ENCODE measurements at regions not wholly inside any gene's neighbourhood (a gene's known extent, or its start where the extent isn't known, plus 50 kb on each side); places are given as distances from the start of the nearest gene placed in this dataset.

DNA sequence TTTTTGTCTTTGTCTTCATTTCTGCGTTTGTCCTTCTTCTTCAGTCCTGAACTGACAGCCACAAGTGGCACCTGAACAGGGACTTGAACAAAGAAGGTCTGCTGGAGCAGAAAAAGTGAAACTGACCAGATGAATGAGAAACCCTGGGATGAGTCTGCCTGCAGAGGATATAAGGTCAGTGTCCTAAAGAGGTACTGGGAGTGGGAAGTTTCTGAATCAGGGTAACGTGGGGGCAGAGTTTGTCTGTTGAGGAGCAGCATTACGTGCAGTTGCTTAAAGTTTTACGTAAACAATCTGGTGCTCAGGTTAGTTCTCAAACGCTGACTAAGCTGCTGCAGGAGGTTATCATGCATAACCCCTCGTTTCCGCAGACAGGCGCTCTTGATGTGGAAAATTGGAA, 2057.6 kb downstream of the TP53TG3F start:
- TF ChIP-seq, protein P1, sequence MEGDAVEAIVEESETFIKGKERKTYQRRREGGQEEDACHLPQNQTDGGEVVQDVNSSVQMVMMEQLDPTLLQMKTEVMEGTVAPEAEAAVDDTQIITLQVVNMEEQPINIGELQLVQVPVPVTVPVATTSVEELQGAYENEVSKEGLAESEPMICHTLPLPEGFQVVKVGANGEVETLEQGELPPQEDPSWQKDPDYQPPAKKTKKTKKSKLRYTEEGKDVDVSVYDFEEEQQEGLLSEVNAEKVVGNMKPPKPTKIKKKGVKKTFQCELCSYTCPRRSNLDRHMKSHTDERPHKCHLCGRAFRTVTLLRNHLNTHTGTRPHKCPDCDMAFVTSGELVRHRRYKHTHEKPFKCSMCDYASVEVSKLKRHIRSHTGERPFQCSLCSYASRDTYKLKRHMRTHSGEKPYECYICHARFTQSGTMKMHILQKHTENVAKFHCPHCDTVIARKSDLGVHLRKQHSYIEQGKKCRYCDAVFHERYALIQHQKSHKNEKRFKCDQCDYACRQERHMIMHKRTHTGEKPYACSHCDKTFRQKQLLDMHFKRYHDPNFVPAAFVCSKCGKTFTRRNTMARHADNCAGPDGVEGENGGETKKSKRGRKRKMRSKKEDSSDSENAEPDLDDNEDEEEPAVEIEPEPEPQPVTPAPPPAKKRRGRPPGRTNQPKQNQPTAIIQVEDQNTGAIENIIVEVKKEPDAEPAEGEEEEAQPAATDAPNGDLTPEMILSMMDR (IDR thresholded peaks at IDR 0.05): no peak
- TF ChIP-seq EP300 (IDR thresholded peaks at IDR 0.05) (no peak), POLR2A (IDR thresholded peaks at IDR 0.05) (no peak)
